GM12878 (cell line): ENCODE measurements at regions not wholly inside any gene's neighbourhood (a gene's known extent, or its start where the extent isn't known, plus 50 kb on each side); places are given as distances from the start of the nearest gene placed in this dataset.

Source experiments
- ATAC-seq: fragments of 200-7000 bp; cut with Tn5 transposase; 3 replicates; pipeline ENCODE4 v1.9.1; 2020; ENCODE audit warnings: mild to moderate bottlenecking, moderate library complexity
- BruUV-seq: library from RNA; stranded (reverse); fragments of 400-500 nt; replicated peaks from 2 replicates; lab custom pipeline; 2021; lab: Mats Ljungman, UMichigan
- CTCF ChIA-PET: fragments of 300-600 bp; sonication (Branson Sonifier 250); formaldehyde crosslinking; extraction: SDS; loops from one replicate; lab custom pipeline; 2021; ENCODE audit warnings: inconsistent platforms; lab: Yijun Ruan, JAX
- POLR2A ChIA-PET: fragments of 350-600 bp; formaldehyde crosslinking; extraction: SDS; loops from one replicate; lab custom pipeline; 2021; ENCODE audit warnings: inconsistent platforms; lab: Charles Lee
- RAD21 ChIA-PET: fragments of 300-600 bp; sonication (Branson Sonifier 250); formaldehyde crosslinking; loops from one replicate; lab custom pipeline; 2023; ENCODE audit warnings: antibody characterized with exemption; ENCODE audit not compliant: unreplicated experiment; lab: Charles Lee
- SMC1A ChIA-PET: fragments of 300-600 bp; sonication (Branson Sonifier 250); formaldehyde crosslinking; loops from one replicate; lab custom pipeline; 2023; ENCODE audit not compliant: unreplicated experiment, uncharacterized antibody; lab: Charles Lee
- DNase-seq: peaks from one replicate; pipeline ENCODE4 v3.0.0-alpha.2; 2011; ENCODE audit warnings: low read depth, low spot score
- FAIRE-seq: peaks from 3 replicates; lab custom pipeline; 2011; peaks lifted over from hg19 to GRCh38; lab: Jason Lieb, UNC
- H2AFZ ChIP-seq: 2 replicates; pipeline ENCODE4 v1.6.0; 2011; ENCODE audit warnings: low read depth, low read length, control low read depth; ENCODE audit not compliant: control insufficient read depth
- H3K27ac ChIP-seq: 2 replicates; pipeline ENCODE4 v1.5.1; 2011; ENCODE audit warnings: control low read depth; ENCODE audit not compliant: control insufficient read depth, insufficient read depth
- H3K27me3 ChIP-seq, 2 experiments: replicated peaks in 1 of 2; 2 replicates each; pipeline versions ENCODE4 v1.6.0 to v1.6.1; 2011; ENCODE audit warnings: low read length in 1 of 2; ENCODE audit not compliant: control insufficient read depth in 2 of 2, insufficient read depth in 2 of 2
- H3K36me3 ChIP-seq, 2 experiments: 2 replicates each; pipeline ENCODE4 v1.5.1; 2011; ENCODE audit warnings: low read length in 1 of 2; ENCODE audit not compliant: control insufficient read depth in 2 of 2, insufficient read depth in 2 of 2
- H3K4me1 ChIP-seq: 2 replicates; pipeline ENCODE4 v1.6.1; 2011; ENCODE audit warnings: mild to moderate bottlenecking, low read length, moderate library complexity, mixed read lengths; ENCODE audit not compliant: control insufficient read depth, insufficient read depth
- H3K4me2 ChIP-seq: 2 replicates; pipeline ENCODE4 v1.6.0; 2011; ENCODE audit warnings: control low read depth; ENCODE audit not compliant: control insufficient read depth, insufficient read depth
- H3K4me3 ChIP-seq: fragments of 200-600 bp; sonication (generic); 2 replicates; pipeline ENCODE4 v1.5.1; 2016
- H3K79me2 ChIP-seq: 2 replicates; pipeline ENCODE4 v1.6.0; 2011; ENCODE audit warnings: low read length; ENCODE audit not compliant: control insufficient read depth, insufficient read depth
- H3K9ac ChIP-seq: 2 replicates; pipeline ENCODE4 v1.8.0; 2011; ENCODE audit warnings: low read length, control low read depth, mixed read lengths; ENCODE audit not compliant: control insufficient read depth, insufficient read depth
- H3K9me3 ChIP-seq: replicated peaks from 3 replicates; pipeline ENCODE4 v1.5.1; 2011; ENCODE audit warnings: mild to moderate bottlenecking, low read length; ENCODE audit not compliant: control insufficient read depth, insufficient read depth
- H4K20me1 ChIP-seq: 2 replicates; pipeline ENCODE4 v1.6.0; 2011; ENCODE audit not compliant: control insufficient read depth, insufficient read depth
- CREM ChIP-seq: IDR thresholded peaks from 2 replicates; pipeline ENCODE4 v1.6.1; 2014; ENCODE audit warnings: antibody characterized with exemption, low read depth
- ETV6 ChIP-seq, 2 experiments: fragments of 450-650 bp in 1 of 2; IDR thresholded peaks in 1 of 2; conservative IDR thresholded peaks in 1 of 2; 2 replicates each; pipeline ENCODE4 v1.6.1; 2014; ENCODE audit warnings: antibody characterized with exemption in 1 of 2, borderline replicate concordance in 1 of 2, low read depth in 1 of 2, mild to moderate bottlenecking in 1 of 2, moderate library complexity in 1 of 2
- GABPA ChIP-seq: IDR thresholded peaks from 2 replicates; pipeline ENCODE4 v1.6.1; 2014; ENCODE audit warnings: antibody characterized with exemption, low read depth, mild to moderate bottlenecking, inconsistent platforms
- HDAC6 ChIP-seq: fragments of 200-600 bp; sonication (generic); IDR thresholded peaks from one replicate; pipeline ENCODE4 v1.8.0; 2017; ENCODE audit warnings: antibody characterized with exemption; ENCODE audit not compliant: unreplicated experiment
- IKZF1 ChIP-seq: fragments of 450-650 bp; conservative IDR thresholded peaks from 2 replicates; pipeline ENCODE4 v1.6.1; 2017; ENCODE audit warnings: antibody characterized with exemption, mild to moderate bottlenecking
- LARP7 ChIP-seq: fragments of 450-650 bp; IDR thresholded peaks from 2 replicates; pipeline ENCODE4 v1.6.1; 2017; ENCODE audit warnings: mild to moderate bottlenecking
- MTA3 ChIP-seq: IDR thresholded peaks from 2 replicates; pipeline ENCODE4 v1.6.1; 2012; ENCODE audit warnings: low read length, inconsistent platforms, borderline replicate concordance
- MYB ChIP-seq: fragments of 150-350 bp; IDR thresholded peaks from 2 replicates; pipeline ENCODE4 v1.6.1; 2014; ENCODE audit warnings: mild to moderate bottlenecking, low read depth, low read length, borderline replicate concordance
- NFXL1 ChIP-seq: fragments of 450-650 bp; IDR thresholded peaks from 2 replicates; pipeline ENCODE4 v1.6.1; 2017; ENCODE audit warnings: antibody characterized with exemption, mild to moderate bottlenecking, borderline replicate concordance
- NR2C1 ChIP-seq: fragments of 450-650 bp; IDR thresholded peaks from 2 replicates; pipeline ENCODE4 v1.6.1; 2017; ENCODE audit warnings: antibody characterized with exemption, mild to moderate bottlenecking, moderate library complexity
- TBL1XR1 ChIP-seq: IDR thresholded peaks from 2 replicates; pipeline ENCODE4 v1.6.1; 2012; ENCODE audit warnings: low read depth, low read length, improper control_type of control experiment
- TCF12 ChIP-seq: IDR thresholded peaks from 2 replicates; pipeline ENCODE4 v1.6.1; 2011; ENCODE audit warnings: low read depth, mild to moderate bottlenecking, low read length
- ZNF24 ChIP-seq: fragments of 450-650 bp; IDR thresholded peaks from 2 replicates; pipeline ENCODE4 v1.6.1; 2017; ENCODE audit warnings: antibody characterized with exemption, mild to moderate bottlenecking
- ZSCAN29 ChIP-seq: fragments of 450-650 bp; IDR thresholded peaks from 2 replicates; pipeline ENCODE4 v1.6.1; 2017; ENCODE audit warnings: mild to moderate bottlenecking, moderate library complexity
- WGBS: methylation state at CpG from one replicate; pipeline ENCODE4 v1.1.6; 2016; ENCODE audit warnings: low lambda C conversion rate; ENCODE audit not compliant: insufficient replicate concordance, insufficient coverage; ENCODE audit errors: missing lambda C conversion rate; 5-methylcytosine and 5-hydroxymethylcytosine counted together
- in situ Hi-C: fragments of 300-500 bp; cut with MboI; formaldehyde crosslinking; loops from 9 replicates; pipeline ENCODE4 v1.14.3; 2018; ENCODE audit warnings: mixed read lengths
- intact Hi-C: fragments of 100-400 bp; cut with micrococcal nuclease; formaldehyde crosslinking; loops from one replicate; pipeline ENCODE4 v1.14.2; 2022; ENCODE audit not compliant: unreplicated experiment
- TF ChIP-seq, protein P1 (sequence below): fragments of 150-350 bp; IDR thresholded peaks from 2 replicates; pipeline ENCODE4 v1.6.1; 2014; ENCODE audit warnings: mild to moderate bottlenecking, low read depth, low read length

DNA sequence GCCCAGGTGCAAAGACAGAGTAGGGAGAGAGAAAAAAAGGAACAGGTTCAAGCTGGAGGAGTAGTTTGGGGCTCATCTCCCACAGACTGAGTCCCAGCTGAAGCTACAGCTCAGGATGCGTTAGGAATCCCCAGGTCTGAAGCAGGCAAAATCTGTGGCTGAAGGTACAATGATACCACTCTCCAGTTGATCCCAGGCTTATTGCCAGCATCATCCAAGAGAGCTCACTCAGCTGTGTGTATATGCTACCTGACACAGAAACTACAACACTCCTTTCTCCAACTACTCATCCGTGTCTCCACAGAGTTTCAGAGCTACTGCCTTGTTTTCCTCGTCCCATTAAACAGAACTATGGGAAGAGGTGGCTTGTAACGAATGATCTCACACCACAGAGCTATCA lies 851.3 kb downstream of the GRID1 start (continued):
- TF ChIP-seq, protein P1, sequence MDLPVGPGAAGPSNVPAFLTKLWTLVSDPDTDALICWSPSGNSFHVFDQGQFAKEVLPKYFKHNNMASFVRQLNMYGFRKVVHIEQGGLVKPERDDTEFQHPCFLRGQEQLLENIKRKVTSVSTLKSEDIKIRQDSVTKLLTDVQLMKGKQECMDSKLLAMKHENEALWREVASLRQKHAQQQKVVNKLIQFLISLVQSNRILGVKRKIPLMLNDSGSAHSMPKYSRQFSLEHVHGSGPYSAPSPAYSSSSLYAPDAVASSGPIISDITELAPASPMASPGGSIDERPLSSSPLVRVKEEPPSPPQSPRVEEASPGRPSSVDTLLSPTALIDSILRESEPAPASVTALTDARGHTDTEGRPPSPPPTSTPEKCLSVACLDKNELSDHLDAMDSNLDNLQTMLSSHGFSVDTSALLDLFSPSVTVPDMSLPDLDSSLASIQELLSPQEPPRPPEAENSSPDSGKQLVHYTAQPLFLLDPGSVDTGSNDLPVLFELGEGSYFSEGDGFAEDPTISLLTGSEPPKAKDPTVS = no peak
- no peak for TF ChIP-seq LARP7
- TF ChIP-seq, all 136 proteins: peak for 0

DNA sequence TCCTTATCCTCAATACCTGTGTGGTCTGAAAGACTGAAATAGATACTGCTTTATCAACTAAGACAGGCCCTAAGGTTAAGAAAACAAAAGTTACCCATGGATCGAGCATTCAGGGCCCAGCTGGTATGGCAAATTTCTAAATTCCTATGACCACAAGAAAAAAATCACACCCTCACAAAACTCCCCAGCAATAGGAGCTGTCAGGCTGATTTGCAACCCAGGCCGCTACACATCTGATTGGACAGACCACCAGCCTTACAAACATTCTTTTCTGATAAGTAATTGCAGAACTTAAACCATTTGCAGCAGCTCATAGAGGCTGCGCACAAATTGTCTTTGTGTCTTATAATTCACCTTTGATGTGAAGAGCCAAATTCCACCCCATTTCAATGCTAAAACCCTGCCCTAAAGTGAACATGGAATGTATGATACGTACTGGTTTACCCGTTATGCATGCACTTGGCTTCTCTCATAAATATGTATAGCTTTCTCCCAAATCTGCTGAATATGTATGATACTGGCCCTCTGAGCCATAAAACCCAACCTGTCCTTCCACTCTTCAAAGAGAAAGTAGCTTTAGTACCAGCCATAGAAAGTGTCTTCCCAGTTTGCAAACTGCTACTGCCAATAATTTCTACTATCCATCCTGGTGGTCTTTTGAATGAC lies 842.5 kb downstream of the GRID1 start:
- TF ChIP-seq TBL1XR1 = no peak
- TF ChIP-seq MYB = no peak
- TF ChIP-seq NFXL1 = no peak
- TF ChIP-seq ETV6 (conservative IDR thresholded peaks at IDR 0.05 in 1 of 2, IDR thresholded peaks at IDR 0.05 in 1 of 2; ENCODE audit: borderline replicate concordance in 1 of 2, low read depth in 1 of 2) = no peak
- no peak for TF ChIP-seq GABPA
- no peak for TF ChIP-seq TCF12
- no peak for TF ChIP-seq NR2C1
- TF ChIP-seq ZNF24 = no peak
- no peak for TF ChIP-seq HDAC6
- TF ChIP-seq MTA3 = no peak
- TF ChIP-seq CREM = no peak
- TF ChIP-seq IKZF1 = no peak
- no peak for TF ChIP-seq ZSCAN29
- in situ Hi-C loops = no loop called here
- Histone ChIP-seq H2AFZ (no peak overlapping the region), H3K27ac (no peak overlapping the region), H3K9ac (no peak overlapping the region), H3K27me3 (no peaks in the 10 kb centered on the region), H3K4me1 (no peaks in the 10 kb centered on the region), H3K4me3 (no peak overlapping the region), H4K20me1 (no peaks in the 10 kb centered on the region), H3K79me2 (no peaks in the 10 kb centered on the region), H3K9me3 (no peaks in the 10 kb centered on the region), H3K4me2 (no peak overlapping the region), H3K36me3 (no peaks in the 10 kb centered on the region)
- WGBS = 31% methylated on average over 5 of the region's 5 CpGs
- intact Hi-C loops = no loop called here
- CTCF ChIA-PET = interaction anchor here (1.2 kb wide), 1 partner anchor 11 kb away, joined by 3 read pairs; no protein-coding TSS in a partner anchor
- FAIRE-seq (no peak), ATAC-seq (no peak), DNase-seq (no peak)
- SMC1A ChIA-PET = no interaction called here
- POLR2A ChIA-PET = no interaction called here
- RAD21 ChIA-PET = no interaction called here
- BruUV-seq = no TSS peak
